Breast epithelium (tissue), 3 donors: ENCODE measurements at regions not wholly inside any gene's neighbourhood (a gene's known extent, or its start where the extent isn't known, plus 50 kb on each side); places are given as distances from the start of the nearest gene placed in this dataset.

Experiments
- CTCF ChIP-seq, 3 donors: fragments of 450-650 bp; IDR thresholded peaks; one replicate each; pipeline ENCODE4 v1.5.1; 2016 to 2017; ENCODE audit warnings: antibody characterized with exemption in 3 of 3, mild to moderate bottlenecking in 3 of 3, moderate library complexity in 3 of 3
- POLR2A ChIP-seq: fragments of 450-650 bp; IDR thresholded peaks from one replicate; pipeline ENCODE4 v1.6.1; 2016; ENCODE audit warnings: antibody characterized with exemption, mild to moderate bottlenecking, moderate library complexity
- POLR2AphosphoS5 ChIP-seq, 3 donors: sonication (generic); formaldehyde crosslinking; IDR thresholded peaks; one replicate each; pipeline ENCODE4 v1.6.1; 2017; ENCODE audit warnings: antibody characterized with exemption in 3 of 3

DNA sequence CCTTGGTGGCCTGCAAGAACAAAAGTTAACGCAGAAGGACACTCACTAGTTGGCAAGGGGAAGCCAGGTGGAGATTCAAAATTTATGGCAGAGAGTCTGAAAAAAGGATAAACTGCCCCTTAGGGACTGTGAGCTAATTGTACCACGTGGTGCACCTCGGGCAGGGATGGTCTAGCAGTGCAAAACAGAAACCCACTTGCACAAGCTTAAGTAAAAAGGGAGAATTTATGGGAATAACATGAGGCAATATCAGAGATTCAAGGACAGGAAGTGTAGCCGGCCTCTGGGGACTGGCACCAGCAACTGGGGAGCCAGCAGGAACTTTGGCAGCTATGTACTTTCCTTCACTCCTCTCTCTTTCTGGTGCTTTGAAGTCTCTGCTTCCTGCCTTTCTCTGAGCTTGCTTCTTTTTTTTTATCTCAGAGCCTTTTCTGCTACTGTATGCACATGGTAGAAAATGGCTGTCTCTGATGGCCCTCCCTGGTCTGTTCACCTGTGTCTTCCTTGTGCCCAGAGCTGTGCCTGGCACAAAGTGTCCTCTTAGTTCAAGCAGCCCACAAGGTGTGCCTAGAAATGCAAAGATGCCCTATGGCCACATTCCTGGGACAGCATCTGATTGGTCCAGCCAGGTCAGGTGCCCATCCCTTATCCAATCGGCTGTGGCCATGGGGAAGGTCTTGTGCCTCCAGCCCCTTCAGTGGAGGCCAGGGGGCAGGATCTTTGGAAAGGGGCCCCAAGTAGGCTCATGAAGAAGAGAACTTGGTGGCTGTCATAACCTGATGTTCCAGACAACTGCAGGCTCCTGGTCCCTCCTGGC is 114.8 kb upstream of the ATP6AP2 start:
- TF ChIP-seq CTCF (IDR thresholded peaks at IDR 0.05) (no peak), POLR2A (no peak), POLR2AphosphoS5 (IDR thresholded peaks at IDR 0.05) (no peak)
